Activated naive CD8-positive, alpha-beta T cell treated with anti-CD3 and anti-CD28 coated beads, Interleukin-2, amount 10 ng/mL, durations not matched to agents 7 days and 5 days (primary cell): ENCODE measurements at regions not wholly inside any gene's neighbourhood (a gene's known extent, or its start where the extent isn't known, plus 50 kb on each side); places are given as distances from the start of the nearest gene placed in this dataset.
"Not testable (repeated sequence)": the region's sequence is repeated elsewhere in the genome, so short reads cannot be mapped to it uniquely, and the experiment has no call there.

ENCODE experiments used
- ATAC-seq: fragments of 150-1000 bp; cut with Tn5 transposase; one replicate; pipeline ENCODE4 v1.10.0; 2021; ENCODE audit warnings: low read depth, moderate library complexity
- POLR2A ChIA-PET: fragments of 350-600 bp; sonication (Branson Sonifier 250); formaldehyde crosslinking; loops from one replicate; lab custom pipeline; 2021; ENCODE audit warnings: antibody characterized with exemption; lab: Charles Lee
- DNase-seq: peaks from one replicate; pipeline ENCODE4 v3.0.0; 2021
- H3K27ac Mint-ChIP-seq: one replicate; pipeline ENCODE4 v1.8.0; 2022; ENCODE audit warnings: mild to moderate bottlenecking, mixed read lengths
- H3K27me3 Mint-ChIP-seq: one replicate; pipeline ENCODE4 v1.8.0; 2022; ENCODE audit warnings: mild to moderate bottlenecking, moderate library complexity, mixed read lengths
- H3K36me3 Mint-ChIP-seq: one replicate; pipeline ENCODE4 v1.8.0; 2021; ENCODE audit warnings: mild to moderate bottlenecking, mixed read lengths
- H3K4me1 Mint-ChIP-seq: one replicate; pipeline ENCODE4 v1.8.0; 2021; ENCODE audit warnings: mixed read lengths
- H3K4me3 Mint-ChIP-seq: one replicate; pipeline ENCODE4 v1.8.0; 2022; ENCODE audit warnings: mild to moderate bottlenecking, moderate library complexity, mixed read lengths
- H3K9me3 Mint-ChIP-seq: one replicate; pipeline ENCODE4 v1.8.0; 2021; ENCODE audit warnings: mixed read lengths

GRCh38 chr13:65582160-65582559 is 1648.0 kb downstream of the PCDH9 start:
- no peaks in the 10 kb centered on the region for H3K36me3 Mint-ChIP-seq
- POLR2A ChIA-PET = no interaction called here
- no peaks in the 10 kb centered on the region for H3K27me3 Mint-ChIP-seq
- no peak for ATAC-seq
- no peak for DNase-seq
- no peaks in the 10 kb centered on the region for H3K4me1 Mint-ChIP-seq
- no peak overlapping the region for H3K4me3 Mint-ChIP-seq
- no peak overlapping the region for H3K27ac Mint-ChIP-seq
- H3K9me3 Mint-ChIP-seq = peaks cover 3% of the 10 kb centered on the region

- POLR2A ChIA-PET, H3K27me3 Mint-ChIP-seq, ATAC-seq, H3K27ac Mint-ChIP-seq, H3K36me3 Mint-ChIP-seq, DNase-seq, H3K9me3 Mint-ChIP-seq, H3K4me1 Mint-ChIP-seq, H3K4me3 Mint-ChIP-seq: not testable (repeated sequence)
Observed at GRCh38 chr13:65564561-65564960, 1665.6 kb downstream of the PCDH9 start.

- Mint-ChIP-seq H3K27me3 (no peaks in the 10 kb centered on the region), H3K36me3 (no peaks in the 10 kb centered on the region), H3K4me3 (no peak overlapping the region), H3K4me1 (no peaks in the 10 kb centered on the region), H3K9me3 (peaks cover 9% of the 10 kb centered on the region), H3K27ac (no peak overlapping the region)
- POLR2A ChIA-PET = no interaction called here
- DNase-seq (no peak), ATAC-seq (no peak)
Observed at GRCh38 chr13:65562305-65562704, 1667.8 kb downstream of the PCDH9 start.

- POLR2A ChIA-PET = no interaction called here
- Mint-ChIP-seq H3K36me3 (no peaks in the 10 kb centered on the region), H3K9me3 (peaks cover 9% of the 10 kb centered on the region), H3K27me3 (no peaks in the 10 kb centered on the region), H3K4me3 (no peak overlapping the region), H3K27ac (no peak overlapping the region), H3K4me1 (no peaks in the 10 kb centered on the region)
- no peak for DNase-seq
- ATAC-seq = no peak
Observed at GRCh38 chr13:65560936-65561335, 1669.2 kb downstream of the PCDH9 start.

- DNase-seq (no peak), ATAC-seq (no peak)
- POLR2A ChIA-PET = no interaction called here
- no peak overlapping the region for H3K27ac Mint-ChIP-seq
- peaks cover 15% of the 10 kb centered on the region for H3K9me3 Mint-ChIP-seq
- H3K36me3 Mint-ChIP-seq = no peaks in the 10 kb centered on the region
- no peaks in the 10 kb centered on the region for H3K4me1 Mint-ChIP-seq
- H3K4me3 Mint-ChIP-seq = no peak overlapping the region
- H3K27me3 Mint-ChIP-seq = no peaks in the 10 kb centered on the region
Observed at GRCh38 chr13:65555962-65556361, 1674.2 kb downstream of the PCDH9 start.

- no peak for DNase-seq
- H3K27ac Mint-ChIP-seq = no peak overlapping the region
- H3K4me3 Mint-ChIP-seq = no peak overlapping the region
- no peaks in the 10 kb centered on the region for H3K4me1 Mint-ChIP-seq
- no peaks in the 10 kb centered on the region for H3K36me3 Mint-ChIP-seq
- POLR2A ChIA-PET = no interaction called here
- ATAC-seq = no peak
- H3K9me3 Mint-ChIP-seq = peaks cover 13% of the 10 kb centered on the region
- no peaks in the 10 kb centered on the region for H3K27me3 Mint-ChIP-seq
Observed at GRCh38 chr13:65553096-65553727, 1676.9 kb downstream of the PCDH9 start.

- Mint-ChIP-seq H3K4me1 (no peaks in the 10 kb centered on the region), H3K9me3 (peaks cover 15% of the 10 kb centered on the region), H3K27me3 (no peaks in the 10 kb centered on the region), H3K27ac (no peak overlapping the region), H3K4me3 (no peak overlapping the region), H3K36me3 (no peaks in the 10 kb centered on the region)
- DNase-seq = no peak
- no peak for ATAC-seq
- POLR2A ChIA-PET = no interaction called here
Observed at GRCh38 chr13:65551208-65551607, 1678.9 kb downstream of the PCDH9 start.

- POLR2A ChIA-PET = no interaction called here
- Mint-ChIP-seq H3K4me1 (no peaks in the 10 kb centered on the region), H3K4me3 (no peak overlapping the region), H3K9me3 (no peaks in the 10 kb centered on the region), H3K27ac (no peak overlapping the region), H3K36me3 (no peaks in the 10 kb centered on the region), H3K27me3 (no peaks in the 10 kb centered on the region)
- DNase-seq (no peak), ATAC-seq (no peak)
Observed at GRCh38 chr13:65540175-65540574, 1690.0 kb downstream of the PCDH9 start.

- no peaks in the 10 kb centered on the region for H3K27me3 Mint-ChIP-seq
- ATAC-seq = no peak
- no peak overlapping the region for H3K27ac Mint-ChIP-seq
- no peak overlapping the region for H3K4me3 Mint-ChIP-seq
- no peak for DNase-seq
- H3K9me3 Mint-ChIP-seq = peaks cover 2% of the 10 kb centered on the region
- H3K36me3 Mint-ChIP-seq = no peaks in the 10 kb centered on the region
- POLR2A ChIA-PET = no interaction called here
- H3K4me1 Mint-ChIP-seq = no peaks in the 10 kb centered on the region
Observed at GRCh38 chr13:65535370-65535769, 1694.8 kb downstream of the PCDH9 start.

- no peaks in the 10 kb centered on the region for H3K4me1 Mint-ChIP-seq
Observed at GRCh38 chr13:65532231-65532630, 1697.9 kb downstream of the PCDH9 start.

GRCh38 chr13:65530688-65531087 is 1699.4 kb downstream of the PCDH9 start:
- Mint-ChIP-seq H3K9me3 (peaks cover 2% of the 10 kb centered on the region), H3K36me3 (no peaks in the 10 kb centered on the region), H3K27me3 (no peaks in the 10 kb centered on the region), H3K4me1 (no peaks in the 10 kb centered on the region), H3K27ac (no peak overlapping the region), H3K4me3 (no peak overlapping the region)
- ATAC-seq = no peak
- no peak for DNase-seq
- POLR2A ChIA-PET = no interaction called here

More at GRCh38 chr13:65532231-65532630, 1697.9 kb downstream of the PCDH9 start:
- no peak for DNase-seq
- Mint-ChIP-seq H3K27me3 (no peaks in the 10 kb centered on the region), H3K9me3 (peaks cover 2% of the 10 kb centered on the region), H3K27ac (no peak overlapping the region), H3K4me3 (no peak overlapping the region), H3K36me3 (no peaks in the 10 kb centered on the region)
- no peak for ATAC-seq
- POLR2A ChIA-PET = no interaction called here

- ATAC-seq (no peak), DNase-seq (no peak)
- no peak overlapping the region for H3K27ac Mint-ChIP-seq
- no peaks in the 10 kb centered on the region for H3K36me3 Mint-ChIP-seq
- H3K4me1 Mint-ChIP-seq = no peaks in the 10 kb centered on the region
- H3K27me3 Mint-ChIP-seq = no peaks in the 10 kb centered on the region
- no peak overlapping the region for H3K4me3 Mint-ChIP-seq
- POLR2A ChIA-PET = no interaction called here
- H3K9me3 Mint-ChIP-seq = peaks cover 3% of the 10 kb centered on the region
Observed at GRCh38 chr13:65529541-65529940, 1700.6 kb downstream of the PCDH9 start.

GRCh38 chr13:65508745-65509144 is 1721.4 kb downstream of the PCDH9 start:
- H3K4me1 Mint-ChIP-seq = no peaks in the 10 kb centered on the region
- no peaks in the 10 kb centered on the region for H3K36me3 Mint-ChIP-seq
- peaks cover 6% of the 10 kb centered on the region for H3K9me3 Mint-ChIP-seq
- no peak for ATAC-seq
- no peak overlapping the region for H3K27ac Mint-ChIP-seq
- H3K27me3 Mint-ChIP-seq = no peaks in the 10 kb centered on the region
- no peak for DNase-seq
- POLR2A ChIA-PET = no interaction called here
- no peak overlapping the region for H3K4me3 Mint-ChIP-seq

GRCh38 chr13:65508338-65508737 is 1721.8 kb downstream of the PCDH9 start:
- Mint-ChIP-seq H3K4me1 (no peaks in the 10 kb centered on the region), H3K36me3 (no peaks in the 10 kb centered on the region), H3K9me3 (peaks cover 6% of the 10 kb centered on the region), H3K27me3 (no peaks in the 10 kb centered on the region), H3K27ac (no peak overlapping the region), H3K4me3 (no peak overlapping the region)
- POLR2A ChIA-PET = no interaction called here
- DNase-seq (no peak), ATAC-seq (no peak)

- Mint-ChIP-seq H3K9me3 (peaks cover 7% of the 10 kb centered on the region), H3K4me1 (no peaks in the 10 kb centered on the region), H3K4me3 (no peak overlapping the region), H3K27me3 (no peaks in the 10 kb centered on the region), H3K27ac (no peak overlapping the region), H3K36me3 (no peaks in the 10 kb centered on the region)
- DNase-seq = no peak
- POLR2A ChIA-PET = no interaction called here
- ATAC-seq = no peak
Observed at GRCh38 chr13:65505941-65506340, 1724.2 kb downstream of the PCDH9 start.
